SK-N-SH (cell line): ENCODE measurements at regions not wholly inside any gene's neighbourhood (a gene's known extent, or its start where the extent isn't known, plus 50 kb on each side); places are given as distances from the start of the nearest gene placed in this dataset.

ENCODE experiments used
- CTCF ChIA-PET: fragments of 300-600, 350-600 bp; formaldehyde crosslinking; extraction: SDS; loops from one replicate; lab custom pipeline; 2021; lab: Yijun Ruan, JAX
- POLR2A ChIA-PET: fragments of 350-600 bp; sonication (Branson Sonifier 250); formaldehyde crosslinking; extraction: SDS; loops from one replicate; lab custom pipeline; 2020; ENCODE audit warnings: antibody characterized with exemption, inconsistent platforms; lab: Yijun Ruan, JAX
- DNase-seq: peaks from one replicate; pipeline ENCODE4 v3.0.0; 2012
- H2AFZ ChIP-seq: fragments of 200-600 bp; sonication (generic); 2 replicates; pipeline ENCODE4 v1.8.1; 2016; ENCODE audit warnings: antibody characterized with exemption, mild to moderate bottlenecking, low read depth
- H3F3A ChIP-seq: fragments of 200-600 bp; sonication (generic); replicated peaks from 2 replicates; pipeline ENCODE3; 2016; ENCODE audit warnings: antibody characterized with exemption, mild to moderate bottlenecking; ENCODE audit not compliant: insufficient read depth
- H3K27ac ChIP-seq, 2 experiments: fragments of 200-500 bp in 1 of 2; fragments of 200-600 bp in 1 of 2; sonication (Bioruptor generic) in 1 of 2; sonication (generic), shearing (Covaris generic) in 1 of 2; 2 replicates each; pipeline versions ENCODE4 v1.5.1 to v1.6.1; 2014 to 2016; ENCODE audit warnings: low read depth in 2 of 2, inconsistent platforms in 1 of 2, low read length in 1 of 2, mild to moderate bottlenecking in 1 of 2, mixed read lengths in 1 of 2
- H3K27me3 ChIP-seq: fragments of 200-600 bp; sonication (generic), shearing (Covaris generic); 2 replicates; pipeline ENCODE4 v1.6.1; 2016; ENCODE audit warnings: mixed run types; ENCODE audit not compliant: insufficient read depth
- H3K36me3 ChIP-seq, 2 experiments: fragments of 200-500 bp in 1 of 2; fragments of 200-600 bp in 1 of 2; sonication (Bioruptor generic) in 1 of 2; sonication (generic) in 1 of 2; replicated peaks in 1 of 2; 2 replicates each; pipeline versions ENCODE3 to v1.5.1; 2014 to 2016; ENCODE audit warnings: low read length in 1 of 2, mild to moderate bottlenecking in 1 of 2; ENCODE audit not compliant: insufficient read depth in 2 of 2, control insufficient read depth in 1 of 2
- H3K4me1 ChIP-seq, 2 experiments: fragments of 200-500 bp in 1 of 2; fragments of 200-600 bp in 1 of 2; sonication (Bioruptor generic) in 1 of 2; sonication (generic), shearing (Covaris generic) in 1 of 2; 2 replicates each; pipeline versions ENCODE4 v1.5.1 to v1.6.1; 2014 to 2016; ENCODE audit warnings: low read depth in 1 of 2, low read length in 1 of 2, mixed run types in 1 of 2; ENCODE audit not compliant: insufficient read depth in 2 of 2, control insufficient read depth in 1 of 2
- H3K4me2 ChIP-seq: fragments of 200-600 bp; sonication (generic), shearing (Covaris generic); 2 replicates; pipeline ENCODE4 v1.6.1; 2017; ENCODE audit warnings: mixed run types
- H3K4me3 ChIP-seq, 2 experiments: fragments of 200-500 bp in 1 of 2; fragments of 200-600 bp in 1 of 2; sonication (Bioruptor generic) in 1 of 2; sonication (generic), shearing (Covaris generic) in 1 of 2; 2 replicates each; pipeline versions ENCODE4 v1.5.1 to v1.8.1; 2014 to 2016; ENCODE audit warnings: low read depth in 2 of 2, inconsistent platforms in 1 of 2, low read length in 1 of 2, mild to moderate bottlenecking in 1 of 2, mixed read lengths in 1 of 2, moderate library complexity in 1 of 2
- H3K79me2 ChIP-seq: fragments of 200-600 bp; sonication (generic); 2 replicates; pipeline ENCODE4 v1.8.1; 2017; ENCODE audit warnings: mild to moderate bottlenecking; ENCODE audit not compliant: insufficient read depth
- H3K9ac ChIP-seq: fragments of 200-600 bp; sonication (generic); 2 replicates; pipeline ENCODE4 v1.6.1; 2017; ENCODE audit warnings: mixed run types
- H3K9me2 ChIP-seq: fragments of 200-600 bp; sonication (generic); 2 replicates; pipeline ENCODE4 v1.6.1; 2017; ENCODE audit warnings: mixed run types
- H3K9me3 ChIP-seq: fragments of 200-600 bp; sonication (generic); 2 replicates; pipeline ENCODE4 v1.6.1; 2017; ENCODE audit warnings: mixed run types, mild to moderate bottlenecking, moderate library complexity
- H4K20me1 ChIP-seq: fragments of 200-600 bp; sonication (generic); 2 replicates; pipeline ENCODE4 v1.6.1; 2017; ENCODE audit warnings: mild to moderate bottlenecking, mixed run types; ENCODE audit not compliant: insufficient read depth
- CHD2 ChIP-seq: fragments of 150-350 bp; IDR thresholded peaks from 2 replicates; pipeline ENCODE4 v1.6.1; 2018; ENCODE audit warnings: low read length; ENCODE audit not compliant: partially characterized antibody
- EP300 ChIP-seq, 2 experiments: IDR thresholded peaks; 2 replicates each; pipeline versions ENCODE4 v1.4.0 to v1.6.1; 2012; ENCODE audit warnings: borderline replicate concordance in 1 of 2, low read depth in 1 of 2, low read length in 1 of 2
- EZH2phosphoT487 ChIP-seq: fragments of 200-600 bp; sonication (generic); IDR thresholded peaks from 2 replicates; pipeline ENCODE4 v1.6.1; 2017; ENCODE audit warnings: low read depth, mixed run types, mild to moderate bottlenecking, antibody characterized with exemption, moderate library complexity, borderline replicate concordance
- FOSL2 ChIP-seq: IDR thresholded peaks from 2 replicates; pipeline ENCODE4 v1.4.0; 2012; ENCODE audit warnings: low read depth, mild to moderate bottlenecking, moderate library complexity, borderline replicate concordance
- FOXJ3 ChIP-seq: sonication (generic); formaldehyde crosslinking; IDR thresholded peaks from 2 replicates; pipeline ENCODE4 v1.5.1; 2020; ENCODE audit warnings: mild to moderate bottlenecking, missing genetic modification reagents
- FOXM1 ChIP-seq: IDR thresholded peaks from 2 replicates; pipeline ENCODE4 v1.4.0; 2012; ENCODE audit warnings: low read depth, mild to moderate bottlenecking
- GATA2 ChIP-seq: sonication (generic); formaldehyde crosslinking; IDR thresholded peaks from 2 replicates; pipeline ENCODE4 v1.5.0; 2020; ENCODE audit warnings: mild to moderate bottlenecking, missing genetic modification reagents
- PBX3 ChIP-seq: IDR thresholded peaks from 2 replicates; pipeline ENCODE4; 2012
- POLR2AphosphoS5 ChIP-seq: IDR thresholded peaks from 2 replicates; pipeline ENCODE4 v1.6.1; 2012; ENCODE audit warnings: low read depth, low read length
- RAD21 ChIP-seq: IDR thresholded peaks from 2 replicates; pipeline ENCODE4 v1.6.1; 2012; ENCODE audit warnings: mild to moderate bottlenecking, low read length
- RCOR1 ChIP-seq: fragments of 150-350 bp; IDR thresholded peaks from 2 replicates; pipeline ENCODE4 v1.6.1; 2017; ENCODE audit warnings: antibody characterized with exemption, low read length
- TAF1 ChIP-seq: IDR thresholded peaks from 2 replicates; pipeline ENCODE4 v1.6.1; 2012; ENCODE audit warnings: low read depth, mild to moderate bottlenecking, low read length, moderate library complexity, borderline replicate concordance
- TEAD4 ChIP-seq: IDR thresholded peaks from 2 replicates; pipeline ENCODE4 v1.4.0; 2012; ENCODE audit warnings: mild to moderate bottlenecking, borderline replicate concordance; ENCODE audit not compliant: insufficient read depth
- USF1 ChIP-seq: IDR thresholded peaks from 2 replicates; pipeline ENCODE4 v1.4.0; 2012; ENCODE audit warnings: low read depth, borderline replicate concordance
- YY1 ChIP-seq: IDR thresholded peaks from 2 replicates; pipeline ENCODE4 v1.4.0; 2012; ENCODE audit warnings: low read depth, mild to moderate bottlenecking
- ZBTB33 ChIP-seq: IDR thresholded peaks from 2 replicates; pipeline ENCODE4 v1.4.0; 2012; ENCODE audit warnings: low read depth, borderline replicate concordance
- WGBS: methylation state at CpG from one replicate; pipeline ENCODE4 v1.1.6; 2017; ENCODE audit warnings: low lambda C conversion rate; 5-methylcytosine and 5-hydroxymethylcytosine counted together

GRCh38 chr12:22765421-22766130, 140.6 kb downstream of the ETNK1 start:
- 64% methylated on average over 15 of the region's 15 CpGs for WGBS
- H4K20me1 ChIP-seq, result no peaks in the 10 kb centered on the region
- H3K79me2 ChIP-seq, result no peaks in the 10 kb centered on the region
- no peaks in the 10 kb centered on the region for H3K9me2 ChIP-seq
- H3K4me1 ChIP-seq, result no peaks in the 10 kb centered on the region; a peak in 2 of 4 replicates
- no peak overlapping the region for H2AFZ ChIP-seq
- no peak overlapping the region for H3K4me3 ChIP-seq
- ChIA-PET POLR2A (no interaction called here), CTCF (no interaction called here)
- H3K36me3 ChIP-seq, result no peaks in the 10 kb centered on the region
- no peak overlapping the region for H3K9ac ChIP-seq
- no peak for TF ChIP-seq RCOR1
- TF ChIP-seq YY1, result no peak
- no peak for TF ChIP-seq ZBTB33
- no peak for TF ChIP-seq RAD21
- no peak for TF ChIP-seq FOSL2
- no peak for TF ChIP-seq FOXJ3 (CRISPR knock-in tag)
- no peak for TF ChIP-seq CHD2
- no peak for TF ChIP-seq GATA2 (CRISPR knock-in tag)
- TF ChIP-seq TEAD4, result no peak
- TF ChIP-seq TAF1, result no peak
- TF ChIP-seq PBX3, result no peak
- no peak for TF ChIP-seq USF1
- TF ChIP-seq EZH2phosphoT487, result no peak
- no peak for TF ChIP-seq EP300 (IDR thresholded peaks at IDR 0.05; ENCODE audit: borderline replicate concordance in 1 of 2, low read depth in 1 of 2, low read length in 1 of 2)
- TF ChIP-seq POLR2AphosphoS5, result no peak
- TF ChIP-seq FOXM1, result no peak
- TF ChIP-seq, all 33 proteins: peak for 0
- no peaks in the 10 kb centered on the region for H3K27me3 ChIP-seq
- no peak overlapping the region for H3K4me2 ChIP-seq
- H3K27ac ChIP-seq, result no peak overlapping the region
- no peaks in the 10 kb centered on the region for H3K9me3 ChIP-seq
- no peaks in the 10 kb centered on the region for H3F3A ChIP-seq
- no peak for DNase-seq
